ENCODE measurements at regions not wholly inside any gene's neighbourhood (a gene's known extent, or its start where the extent isn't known, plus 50 kb on each side); places are given as distances from the start of the nearest gene placed in this dataset.

GRCh38 chr1:222455188-222455879 lies 92.6 kb downstream of the HHIPL2 start:
- H3K9me3 Mint-ChIP-seq: peaks cover 16% of the 10 kb centered on the region
- DNase-seq (ENCODE audit: extremely low spot score, unreplicated experiment): peak; percentile 86
- peak overlapping the region; percentile 15 for H3K27ac Mint-ChIP-seq
- H3K4me3 Mint-ChIP-seq: peak overlapping the region; percentile 12
- peaks cover 19% of the 10 kb centered on the region for H3K27me3 Mint-ChIP-seq
- H3K4me1 Mint-ChIP-seq (ENCODE audit: unreplicated experiment): peaks cover 9% of the 10 kb centered on the region
- peak; percentile 97 for TF ChIP-seq CTCF (conservative IDR thresholded peaks at IDR 0.05)
- H3K36me3 Mint-ChIP-seq: no peaks in the 10 kb centered on the region

- Mint-ChIP-seq H3K27me3 (peaks cover 16% of the 10 kb centered on the region), H3K4me3 (peak overlapping the region; percentile 30), H3K27ac (peak overlapping the region; percentile 15), H3K9me3 (peaks cover 16% of the 10 kb centered on the region), H3K4me1 (ENCODE audit: unreplicated experiment) (peaks cover 9% of the 10 kb centered on the region), H3K36me3 (no peaks in the 10 kb centered on the region)
- no peak for DNase-seq (ENCODE audit: extremely low spot score, unreplicated experiment)
- no peak for TF ChIP-seq CTCF (conservative IDR thresholded peaks at IDR 0.05)
Measured at GRCh38 chr1:222454782-222455181, 93.1 kb downstream of the HHIPL2 start.

- Mint-ChIP-seq H3K4me1 (ENCODE audit: unreplicated experiment) (peaks cover 9% of the 10 kb centered on the region), H3K4me3 (no peak overlapping the region), H3K9me3 (peaks cover 16% of the 10 kb centered on the region), H3K36me3 (no peaks in the 10 kb centered on the region), H3K27me3 (peaks cover 20% of the 10 kb centered on the region), H3K27ac (no peak overlapping the region)
- TF ChIP-seq CTCF (conservative IDR thresholded peaks at IDR 0.05): no peak
- no peak for DNase-seq (ENCODE audit: extremely low spot score, unreplicated experiment)
Measured at GRCh38 chr1:222454186-222454585, 93.7 kb downstream of the HHIPL2 start.

GRCh38 chr1:222452031-222452430 lies 95.9 kb downstream of the HHIPL2 start:
- TF ChIP-seq CTCF (conservative IDR thresholded peaks at IDR 0.05): no peak
- DNase-seq (ENCODE audit: extremely low spot score, unreplicated experiment): no peak
- Mint-ChIP-seq H3K36me3 (no peaks in the 10 kb centered on the region), H3K4me3 (no peak overlapping the region), H3K4me1 (ENCODE audit: unreplicated experiment) (peaks cover 9% of the 10 kb centered on the region), H3K9me3 (peaks cover 3% of the 10 kb centered on the region), H3K27ac (no peak overlapping the region), H3K27me3 (peaks cover 32% of the 10 kb centered on the region)

GRCh38 chr1:222443566-222443965 lies 104.3 kb downstream of the HHIPL2 start:
- H3K36me3 Mint-ChIP-seq: no peaks in the 10 kb centered on the region
- peaks cover 30% of the 10 kb centered on the region for H3K27me3 Mint-ChIP-seq
- H3K4me1 Mint-ChIP-seq (ENCODE audit: unreplicated experiment): peaks cover 18% of the 10 kb centered on the region
- no peak for TF ChIP-seq CTCF (conservative IDR thresholded peaks at IDR 0.05)
- H3K4me3 Mint-ChIP-seq: no peak overlapping the region
- DNase-seq (ENCODE audit: extremely low spot score, unreplicated experiment): no peak
- H3K9me3 Mint-ChIP-seq: no peaks in the 10 kb centered on the region
- H3K27ac Mint-ChIP-seq: no peak overlapping the region
